Endothelial cell of umbilical vein (primary cell): ENCODE measurements at regions not wholly inside any gene's neighbourhood (a gene's known extent, or its start where the extent isn't known, plus 50 kb on each side); places are given as distances from the start of the nearest gene placed in this dataset.

Experiments
- BruUV-seq: library from RNA; stranded (reverse); fragments of 400-500 nt; replicated peaks from 2 replicates; lab custom pipeline; 2021; lab: Mats Ljungman, UMichigan
- CTCF ChIA-PET: fragments of 300-600, 350-600 bp; sonication (Branson Sonifier 250); formaldehyde crosslinking; loops from one replicate; lab custom pipeline; 2021; ENCODE audit warnings: antibody characterized with exemption, inconsistent platforms; lab: Charles Lee
- POLR2A ChIA-PET: fragments of 300-600, 350-600 bp; sonication (Branson Sonifier 250); formaldehyde crosslinking; loops from one replicate; lab custom pipeline; 2021; ENCODE audit warnings: antibody characterized with exemption, inconsistent platforms; lab: Charles Lee
- DNase-seq: peaks from one replicate; pipeline ENCODE4 v3.0.0-alpha.2; 2011; ENCODE audit warnings: low read depth, low spot score
- FAIRE-seq: peaks from 2 replicates; lab custom pipeline; 2011; peaks lifted over from hg19 to GRCh38; lab: Jason Lieb, UNC
- H2AFZ ChIP-seq: 2 replicates; pipeline ENCODE4 v1.6.0; 2012; ENCODE audit warnings: low read depth, low read length, control low read depth, inconsistent platforms
- H3K27ac ChIP-seq: 2 replicates; pipeline ENCODE4 v1.5.1; 2011; ENCODE audit warnings: low read depth, mild to moderate bottlenecking, control low read depth, low read length, moderate library complexity; ENCODE audit not compliant: insufficient read depth
- H3K27me3 ChIP-seq, 2 experiments: 2 replicates each; pipeline versions ENCODE4 v1.6.0 to v1.6.1; 2011; ENCODE audit warnings: low read length in 2 of 2, mixed read lengths in 1 of 2; ENCODE audit not compliant: control insufficient read depth in 2 of 2, insufficient read depth in 2 of 2
- H3K36me3 ChIP-seq, 2 experiments: 2 replicates in 1 of 2; 3 replicates in 1 of 2; pipeline ENCODE4 v1.5.1; 2011; ENCODE audit warnings: low read length in 2 of 2, mild to moderate bottlenecking in 1 of 2, moderate library complexity in 1 of 2; ENCODE audit not compliant: control insufficient read depth in 2 of 2, insufficient read depth in 2 of 2; ENCODE audit errors: extremely low read depth in 1 of 2
- H3K4me1 ChIP-seq: 3 replicates; pipeline ENCODE4 v1.5.1; 2011; ENCODE audit warnings: mild to moderate bottlenecking, low read length; ENCODE audit not compliant: control insufficient read depth, insufficient read depth; ENCODE audit errors: extremely low read depth
- H3K4me2 ChIP-seq: 2 replicates; pipeline ENCODE4 v1.6.1; 2011; ENCODE audit warnings: low read length, control low read depth, mixed read lengths; ENCODE audit not compliant: insufficient read depth
- H3K4me3 ChIP-seq, 3 experiments: fragments of 200-600 bp in 1 of 3; sonication (generic), shearing (Covaris generic) in 1 of 3; replicated peaks in 1 of 3; 2 replicates each; pipeline ENCODE4 v1.5.1; 2011 to 2016; ENCODE audit warnings: control low read depth in 3 of 3, low read length in 3 of 3, mild to moderate bottlenecking in 2 of 3, inconsistent platforms in 1 of 3, low read depth in 1 of 3, moderate library complexity in 1 of 3; ENCODE audit not compliant: insufficient read depth in 1 of 3
- H3K79me2 ChIP-seq: 2 replicates; pipeline ENCODE4 v1.6.0; 2012; ENCODE audit warnings: low read length, inconsistent platforms; ENCODE audit not compliant: control insufficient read depth, insufficient read depth
- H3K9ac ChIP-seq: replicated peaks from 2 replicates; pipeline ENCODE3; 2011; ENCODE audit warnings: low read length, control low read depth; ENCODE audit not compliant: insufficient read depth; ENCODE audit errors: extremely low read depth
- H3K9me1 ChIP-seq: replicated peaks from 3 replicates; pipeline ENCODE4 v1.6.0; 2011; ENCODE audit warnings: mild to moderate bottlenecking, low read length; ENCODE audit not compliant: control insufficient read depth, insufficient read depth; ENCODE audit errors: extremely low read depth
- H3K9me3 ChIP-seq: replicated peaks from 2 replicates; pipeline ENCODE4 v1.5.1; 2012; ENCODE audit warnings: low read length, inconsistent platforms; ENCODE audit not compliant: control insufficient read depth, insufficient read depth
- H4K20me1 ChIP-seq: replicated peaks from 2 replicates; pipeline ENCODE3; 2011; ENCODE audit warnings: mild to moderate bottlenecking, low read length; ENCODE audit not compliant: control insufficient read depth, insufficient read depth; ENCODE audit errors: extremely low read depth
- EZH2 ChIP-seq: IDR thresholded peaks from 2 replicates; pipeline ENCODE4 v1.6.1; 2012; ENCODE audit warnings: borderline replicate concordance, low read depth, mild to moderate bottlenecking, moderate library complexity, low read length, inconsistent platforms; ENCODE audit not compliant: severe bottlenecking
- FOS ChIP-seq: IDR thresholded peaks from 2 replicates; pipeline ENCODE4 v1.6.1; 2011; ENCODE audit warnings: mild to moderate bottlenecking, low read length, moderate library complexity, borderline replicate concordance; ENCODE audit not compliant: insufficient read depth
- GATA2 ChIP-seq: IDR thresholded peaks from 2 replicates; pipeline ENCODE4 v1.7.0; 2011; ENCODE audit warnings: low read depth, mild to moderate bottlenecking, moderate library complexity, mixed read lengths, low read length; ENCODE audit not compliant: insufficient read length, insufficient read depth
- JUN ChIP-seq: IDR thresholded peaks from 2 replicates; pipeline ENCODE4 v1.6.1; 2011; ENCODE audit warnings: borderline replicate concordance, low read depth; ENCODE audit not compliant: insufficient read length, insufficient read depth
- MAX ChIP-seq: IDR thresholded peaks from 2 replicates; pipeline ENCODE4 v1.6.1; 2011; ENCODE audit not compliant: insufficient read depth, insufficient read length
- MYC ChIP-seq: IDR thresholded peaks from one replicate; pipeline ENCODE4 v1.6.1; 2011; ENCODE audit warnings: mild to moderate bottlenecking, low read depth, low read length
- POLR2A ChIP-seq: IDR thresholded peaks from 2 replicates; pipeline ENCODE4 v1.6.1; 2012; ENCODE audit warnings: low read depth, mild to moderate bottlenecking, control low read depth, low read length
- POLR2AphosphoS5 ChIP-seq: IDR thresholded peaks from 2 replicates; pipeline ENCODE4 v1.6.1; 2012; ENCODE audit warnings: low read depth, mild to moderate bottlenecking, control low read depth, low read length, moderate library complexity; ENCODE audit not compliant: insufficient read depth
- dilution Hi-C: fragments of 300-500 bp; cut with MboI; formaldehyde crosslinking; loops from one replicate; pipeline ENCODE4 v1.15.0; 2019; ENCODE audit warnings: low sequenced_read_pairs; ENCODE audit not compliant: extremely low pct_ligation_motif_present
- intact Hi-C: fragments of 100-400 bp; cut with micrococcal nuclease; formaldehyde crosslinking; loops from one replicate; pipeline ENCODE4 v1.10.0; 2022
- TF ChIP-seq, protein P1 (sequence below), 2 donors: IDR thresholded peaks; 1 replicate in 1 of 2; 2 replicates in 1 of 2; pipeline ENCODE4 v1.5.1; 2011; ENCODE audit warnings: low read length in 2 of 2, mild to moderate bottlenecking in 2 of 2, moderate library complexity in 2 of 2, control low read depth in 1 of 2, inconsistent platforms in 1 of 2, low read depth in 1 of 2; ENCODE audit not compliant: insufficient read depth in 1 of 2; ENCODE audit errors: extremely low read depth in 1 of 2

DNA sequence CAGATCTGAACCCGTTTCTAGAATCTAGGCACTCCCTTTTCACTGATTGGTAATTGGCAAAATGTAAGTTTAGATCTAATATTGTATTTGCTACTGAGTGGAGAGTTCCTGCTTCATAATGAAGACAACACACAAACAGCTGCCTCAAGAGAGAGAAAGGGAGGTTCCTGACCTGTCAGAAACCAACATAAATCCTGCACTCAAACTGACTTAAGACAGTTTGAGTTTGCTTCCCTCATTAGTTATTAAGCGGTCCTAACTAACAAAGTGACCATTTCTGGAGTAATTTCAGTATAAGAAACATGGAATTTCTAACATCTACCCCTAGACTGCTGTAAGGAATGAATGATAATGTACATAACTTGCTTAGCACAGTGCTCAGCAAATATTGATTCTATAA is 191.2 kb downstream of the METTL4 start:
- Histone ChIP-seq H3K4me3 (no peak overlapping the region), H3K4me1 (no peaks in the 10 kb centered on the region), H3K9me3 (no peaks in the 10 kb centered on the region), H2AFZ (no peak overlapping the region), H3K27me3 (peaks cover under 1 to 2% of the 10 kb centered on the region in 2 experiments), H3K79me2 (no peaks in the 10 kb centered on the region), H4K20me1 (no peaks in the 10 kb centered on the region), H3K27ac (no peak overlapping the region), H3K4me2 (no peak overlapping the region), H3K36me3 (no peaks in the 10 kb centered on the region), H3K9me1 (no peaks in the 10 kb centered on the region), H3K9ac (no peak overlapping the region)
- DNase-seq (no peak), FAIRE-seq (no peak)
- TF ChIP-seq POLR2A, result no peak
- TF ChIP-seq POLR2AphosphoS5, result no peak
- TF ChIP-seq JUN, result no peak
- no peak for TF ChIP-seq GATA2
- TF ChIP-seq MYC, result no peak
- no TSS peak for BruUV-seq
- dilution Hi-C loops, result no loop called here
- ChIA-PET POLR2A (no interaction called here), CTCF (no interaction called here)
- intact Hi-C loops, result no loop called here

DNA sequence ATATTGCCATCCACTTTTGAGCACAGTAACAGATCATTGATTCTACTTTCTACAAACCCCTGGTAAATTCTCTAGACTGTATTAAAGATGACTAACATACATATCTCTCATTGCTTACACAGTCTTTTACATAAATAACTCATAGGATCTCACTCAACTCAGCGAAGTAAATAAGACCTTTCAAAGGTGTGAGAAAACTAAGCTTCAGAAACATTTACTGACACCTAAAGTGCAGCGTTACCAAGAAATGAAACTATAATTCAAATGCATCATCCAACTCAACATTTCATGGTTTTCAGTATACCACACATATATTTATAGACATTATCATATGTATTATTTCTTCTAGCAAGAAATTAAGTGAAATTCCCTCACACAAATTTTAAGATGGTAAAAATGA is 189.8 kb downstream of the METTL4 start:
- Histone ChIP-seq H3K9ac (no peak overlapping the region), H3K36me3 (no peaks in the 10 kb centered on the region), H2AFZ (no peak overlapping the region), H3K79me2 (no peaks in the 10 kb centered on the region), H4K20me1 (no peaks in the 10 kb centered on the region), H3K4me3 (no peak overlapping the region), H3K27ac (no peak overlapping the region), H3K4me2 (no peak overlapping the region), H3K9me3 (no peaks in the 10 kb centered on the region), H3K4me1 (no peaks in the 10 kb centered on the region), H3K9me1 (no peaks in the 10 kb centered on the region), H3K27me3 (peaks cover 2% of the 10 kb centered on the region in 2 experiments)
- dilution Hi-C loops, result no loop called here
- CTCF ChIA-PET, result no interaction called here
- FAIRE-seq (no peak), DNase-seq (no peak)
- POLR2A ChIA-PET, result no interaction called here
- no peak for TF ChIP-seq MYC
- no peak for TF ChIP-seq POLR2A
- TF ChIP-seq GATA2, result no peak
- no peak for TF ChIP-seq POLR2AphosphoS5
- TF ChIP-seq, protein P1, sequence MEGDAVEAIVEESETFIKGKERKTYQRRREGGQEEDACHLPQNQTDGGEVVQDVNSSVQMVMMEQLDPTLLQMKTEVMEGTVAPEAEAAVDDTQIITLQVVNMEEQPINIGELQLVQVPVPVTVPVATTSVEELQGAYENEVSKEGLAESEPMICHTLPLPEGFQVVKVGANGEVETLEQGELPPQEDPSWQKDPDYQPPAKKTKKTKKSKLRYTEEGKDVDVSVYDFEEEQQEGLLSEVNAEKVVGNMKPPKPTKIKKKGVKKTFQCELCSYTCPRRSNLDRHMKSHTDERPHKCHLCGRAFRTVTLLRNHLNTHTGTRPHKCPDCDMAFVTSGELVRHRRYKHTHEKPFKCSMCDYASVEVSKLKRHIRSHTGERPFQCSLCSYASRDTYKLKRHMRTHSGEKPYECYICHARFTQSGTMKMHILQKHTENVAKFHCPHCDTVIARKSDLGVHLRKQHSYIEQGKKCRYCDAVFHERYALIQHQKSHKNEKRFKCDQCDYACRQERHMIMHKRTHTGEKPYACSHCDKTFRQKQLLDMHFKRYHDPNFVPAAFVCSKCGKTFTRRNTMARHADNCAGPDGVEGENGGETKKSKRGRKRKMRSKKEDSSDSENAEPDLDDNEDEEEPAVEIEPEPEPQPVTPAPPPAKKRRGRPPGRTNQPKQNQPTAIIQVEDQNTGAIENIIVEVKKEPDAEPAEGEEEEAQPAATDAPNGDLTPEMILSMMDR (IDR thresholded peaks at IDR 0.05; ENCODE audit: extremely low read depth in 1 of 2, insufficient read depth in 1 of 2, low read depth in 1 of 2, low read length in 2 of 2), result no peak
- no peak for TF ChIP-seq MAX
- TF ChIP-seq JUN, result no peak
- no peak for TF ChIP-seq FOS
- TF ChIP-seq EZH2, result no peak
- BruUV-seq, result no TSS peak
- intact Hi-C loops, result no loop called here
